ENCODE measurements at regions not wholly inside any gene's neighbourhood (a gene's known extent, or its start where the extent isn't known, plus 50 kb on each side); places are given as distances from the start of the nearest gene placed in this dataset.

DNA sequence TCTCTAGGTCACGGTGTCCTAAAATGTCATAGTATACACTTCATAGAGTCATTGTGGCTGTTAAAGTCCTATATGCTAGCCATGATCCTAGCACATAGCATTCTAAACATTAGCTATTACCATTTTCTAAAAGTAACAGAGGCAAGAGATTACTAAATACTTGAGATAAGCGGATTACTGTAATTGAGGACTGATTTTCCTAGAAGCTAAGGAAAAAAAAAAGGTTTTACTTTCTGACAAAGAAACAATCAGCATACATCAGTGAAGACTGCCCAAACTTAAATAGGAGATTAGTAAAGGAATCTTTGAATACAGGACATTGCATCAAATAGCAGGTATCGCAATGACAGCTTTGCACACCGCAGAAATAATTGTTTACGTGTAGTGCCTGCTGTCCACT is 91.3 kb upstream of the HNRNPU start:
- TF ChIP-seq RUNX3 (IDR thresholded peaks at IDR 0.05; ENCODE audit: low read length) (no peak), SMC3 (IDR thresholded peaks at IDR 0.05; ENCODE audit: borderline replicate concordance, low read length) (no peak), CTCF (IDR thresholded peaks at IDR 0.05 in 2 of 3, conservative IDR thresholded peaks at IDR 0.05 in 1 of 3; ENCODE audit: control insufficient read depth in 2 of 3, extremely low read depth in 1 of 3, insufficient read depth in 1 of 3, low read depth in 3 of 3, low read length in 3 of 3) (no peak)
- TF ChIP-seq, protein P1, sequence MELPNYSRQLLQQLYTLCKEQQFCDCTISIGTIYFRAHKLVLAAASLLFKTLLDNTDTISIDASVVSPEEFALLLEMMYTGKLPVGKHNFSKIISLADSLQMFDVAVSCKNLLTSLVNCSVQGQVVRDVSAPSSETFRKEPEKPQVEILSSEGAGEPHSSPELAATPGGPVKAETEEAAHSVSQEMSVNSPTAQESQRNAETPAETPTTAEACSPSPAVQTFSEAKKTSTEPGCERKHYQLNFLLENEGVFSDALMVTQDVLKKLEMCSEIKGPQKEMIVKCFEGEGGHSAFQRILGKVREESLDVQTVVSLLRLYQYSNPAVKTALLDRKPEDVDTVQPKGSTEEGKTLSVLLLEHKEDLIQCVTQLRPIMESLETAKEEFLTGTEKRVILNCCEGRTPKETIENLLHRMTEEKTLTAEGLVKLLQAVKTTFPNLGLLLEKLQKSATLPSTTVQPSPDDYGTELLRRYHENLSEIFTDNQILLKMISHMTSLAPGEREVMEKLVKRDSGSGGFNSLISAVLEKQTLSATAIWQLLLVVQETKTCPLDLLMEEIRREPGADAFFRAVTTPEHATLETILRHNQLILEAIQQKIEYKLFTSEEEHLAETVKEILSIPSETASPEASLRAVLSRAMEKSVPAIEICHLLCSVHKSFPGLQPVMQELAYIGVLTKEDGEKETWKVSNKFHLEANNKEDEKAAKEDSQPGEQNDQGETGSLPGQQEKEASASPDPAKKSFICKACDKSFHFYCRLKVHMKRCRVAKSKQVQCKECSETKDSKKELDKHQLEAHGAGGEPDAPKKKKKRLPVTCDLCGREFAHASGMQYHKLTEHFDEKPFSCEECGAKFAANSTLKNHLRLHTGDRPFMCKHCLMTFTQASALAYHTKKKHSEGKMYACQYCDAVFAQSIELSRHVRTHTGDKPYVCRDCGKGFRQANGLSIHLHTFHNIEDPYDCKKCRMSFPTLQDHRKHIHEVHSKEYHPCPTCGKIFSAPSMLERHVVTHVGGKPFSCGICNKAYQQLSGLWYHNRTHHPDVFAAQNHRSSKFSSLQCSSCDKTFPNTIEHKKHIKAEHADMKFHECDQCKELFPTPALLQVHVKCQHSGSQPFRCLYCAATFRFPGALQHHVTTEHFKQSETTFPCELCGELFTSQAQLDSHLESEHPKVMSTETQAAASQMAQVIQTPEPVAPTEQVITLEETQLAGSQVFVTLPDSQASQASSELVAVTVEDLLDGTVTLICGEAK (IDR thresholded peaks at IDR 0.05; ENCODE audit: borderline replicate concordance): no peak
